Progenitor cell of endocrine pancreas (in vitro differentiated cells): ENCODE measurements at regions not wholly inside any gene's neighbourhood (a gene's known extent, or its start where the extent isn't known, plus 50 kb on each side); places are given as distances from the start of the nearest gene placed in this dataset.

Source experiments
- DNase-seq: peaks from one replicate; pipeline ENCODE4 v3.0.0; 2021; ENCODE audit warnings: low spot score; ENCODE audit not compliant: unreplicated experiment
- H3K27ac Mint-ChIP-seq: 2 replicates; pipeline ENCODE4 v1.8.0; 2021; ENCODE audit warnings: mild to moderate bottlenecking, moderate library complexity, mixed read lengths
- H3K27me3 Mint-ChIP-seq: 2 replicates; pipeline ENCODE4 v1.8.0; 2021; ENCODE audit warnings: mixed read lengths
- H3K36me3 Mint-ChIP-seq: 2 replicates; pipeline ENCODE4 v1.8.0; 2022; ENCODE audit warnings: mixed read lengths; ENCODE audit not compliant: insufficient read depth
- H3K4me1 Mint-ChIP-seq: 2 replicates; pipeline ENCODE4 v1.8.0; 2021; ENCODE audit warnings: low read depth, mixed read lengths
- H3K4me3 Mint-ChIP-seq: 2 replicates; pipeline ENCODE4 v1.8.0; 2021; ENCODE audit warnings: low read depth, mild to moderate bottlenecking, moderate library complexity, mixed read lengths
- H3K9me3 Mint-ChIP-seq: 2 replicates; pipeline ENCODE4 v1.8.0; 2021; ENCODE audit warnings: low read depth, mixed read lengths
- TF ChIP-seq, protein P1 (sequence below): fragments of 200-600 bp; sonication (generic); IDR thresholded peaks from one replicate; pipeline ENCODE4 v1.5.0; 2021; ENCODE audit warnings: antibody characterized with exemption, mild to moderate bottlenecking; ENCODE audit not compliant: unreplicated experiment

DNA sequence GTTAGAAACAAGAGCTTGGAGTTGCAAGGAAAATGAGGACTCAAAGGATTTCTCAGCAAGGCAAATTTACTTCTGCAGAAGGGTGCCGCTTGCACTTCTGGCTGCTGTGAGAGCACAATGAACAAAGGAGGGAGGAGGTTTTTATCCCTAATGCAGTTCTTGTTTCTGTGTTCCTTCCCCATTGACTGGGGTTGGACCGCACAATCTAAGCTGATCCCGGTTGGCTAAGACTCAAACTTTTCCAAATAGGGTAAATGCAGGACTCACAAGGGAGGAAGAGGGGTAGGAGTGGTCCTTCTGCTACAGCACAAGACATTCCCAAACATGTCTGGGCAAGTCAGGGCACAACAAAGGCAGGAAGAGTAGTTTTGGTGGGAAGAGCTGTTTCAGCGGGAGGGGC, 249.6 kb upstream of the MOCS1 start:
- Mint-ChIP-seq H3K27me3 (no peaks in the 10 kb centered on the region), H3K9me3 (peaks cover 35% of the 10 kb centered on the region), H3K36me3 (peaks cover 8% of the 10 kb centered on the region), H3K27ac (no peak overlapping the region), H3K4me3 (no peak overlapping the region), H3K4me1 (no peaks in the 10 kb centered on the region)
- DNase-seq, result no peak
- TF ChIP-seq, protein P1, sequence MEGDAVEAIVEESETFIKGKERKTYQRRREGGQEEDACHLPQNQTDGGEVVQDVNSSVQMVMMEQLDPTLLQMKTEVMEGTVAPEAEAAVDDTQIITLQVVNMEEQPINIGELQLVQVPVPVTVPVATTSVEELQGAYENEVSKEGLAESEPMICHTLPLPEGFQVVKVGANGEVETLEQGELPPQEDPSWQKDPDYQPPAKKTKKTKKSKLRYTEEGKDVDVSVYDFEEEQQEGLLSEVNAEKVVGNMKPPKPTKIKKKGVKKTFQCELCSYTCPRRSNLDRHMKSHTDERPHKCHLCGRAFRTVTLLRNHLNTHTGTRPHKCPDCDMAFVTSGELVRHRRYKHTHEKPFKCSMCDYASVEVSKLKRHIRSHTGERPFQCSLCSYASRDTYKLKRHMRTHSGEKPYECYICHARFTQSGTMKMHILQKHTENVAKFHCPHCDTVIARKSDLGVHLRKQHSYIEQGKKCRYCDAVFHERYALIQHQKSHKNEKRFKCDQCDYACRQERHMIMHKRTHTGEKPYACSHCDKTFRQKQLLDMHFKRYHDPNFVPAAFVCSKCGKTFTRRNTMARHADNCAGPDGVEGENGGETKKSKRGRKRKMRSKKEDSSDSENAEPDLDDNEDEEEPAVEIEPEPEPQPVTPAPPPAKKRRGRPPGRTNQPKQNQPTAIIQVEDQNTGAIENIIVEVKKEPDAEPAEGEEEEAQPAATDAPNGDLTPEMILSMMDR, result no peak

DNA sequence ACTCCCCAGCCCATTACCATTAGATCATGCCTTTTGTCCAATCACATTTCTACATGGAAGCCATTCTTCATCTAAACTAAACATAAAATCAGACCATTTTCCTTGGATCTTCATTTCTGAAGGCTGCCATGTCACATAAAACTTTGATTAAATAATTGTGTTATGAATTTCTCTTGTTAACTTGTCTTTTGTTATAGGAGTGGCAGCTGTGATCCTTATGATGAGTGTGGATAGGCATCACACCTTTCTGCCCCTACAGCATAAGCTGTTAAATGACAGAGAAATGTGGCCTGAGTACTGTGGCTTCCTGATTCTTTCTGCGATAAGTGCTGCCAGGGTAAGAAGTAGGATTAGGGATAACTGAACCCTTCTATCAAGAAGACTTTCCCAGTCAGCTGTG, 247.1 kb upstream of the MOCS1 start:
- TF ChIP-seq, protein P1, result no peak
- DNase-seq, result no peak
- Mint-ChIP-seq H3K9me3 (peaks cover 30% of the 10 kb centered on the region), H3K4me3 (no peak overlapping the region), H3K4me1 (no peaks in the 10 kb centered on the region), H3K36me3 (peaks cover 8% of the 10 kb centered on the region), H3K27me3 (peaks cover 6% of the 10 kb centered on the region), H3K27ac (no peak overlapping the region)

DNA sequence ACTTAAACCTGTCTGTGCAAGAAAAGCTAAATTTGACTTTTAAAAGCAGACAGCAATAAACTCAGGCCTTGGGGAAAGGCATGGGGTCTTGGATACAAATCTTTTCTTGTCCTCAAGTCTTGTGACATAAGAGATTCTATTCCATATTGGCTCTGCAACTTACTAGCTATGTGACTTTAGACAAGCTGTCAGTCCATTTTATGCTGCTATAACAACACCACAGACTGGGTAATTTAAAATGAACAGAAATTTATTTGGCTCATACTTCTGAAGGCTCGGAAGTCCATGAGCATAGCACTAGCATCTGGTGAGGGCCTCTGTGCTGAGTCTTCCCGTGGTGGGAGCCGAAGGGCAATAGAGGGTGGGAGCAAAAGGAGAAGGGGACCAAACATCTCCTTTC, 246.0 kb upstream of the MOCS1 start:
- H3K4me3 Mint-ChIP-seq, result no peak overlapping the region
- H3K27me3 Mint-ChIP-seq, result peaks cover 9% of the 10 kb centered on the region
- TF ChIP-seq, protein P1, result no peak
- no peak overlapping the region for H3K27ac Mint-ChIP-seq
- DNase-seq, result no peak
- no peaks in the 10 kb centered on the region for H3K4me1 Mint-ChIP-seq
- peaks cover 8% of the 10 kb centered on the region for H3K36me3 Mint-ChIP-seq
- peaks cover 24% of the 10 kb centered on the region for H3K9me3 Mint-ChIP-seq

DNA sequence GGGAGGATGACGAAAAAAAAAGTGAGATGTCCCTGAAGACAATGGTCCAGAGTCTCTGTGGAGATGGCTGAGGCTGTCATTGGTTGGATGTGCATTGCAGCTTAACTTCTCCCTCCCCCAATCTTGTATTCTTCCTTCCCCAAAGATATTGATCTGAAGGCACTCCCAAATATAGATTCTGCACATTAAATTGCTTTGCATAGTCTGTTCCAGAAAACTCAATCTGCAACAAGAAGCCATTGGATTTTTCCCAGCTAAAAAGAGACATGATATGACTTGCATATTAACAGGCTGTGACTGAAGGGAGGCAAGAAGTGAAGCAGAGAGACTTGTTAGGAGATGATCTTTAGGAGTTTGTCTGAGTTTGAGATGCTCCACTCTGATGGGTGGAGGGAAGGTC, 245.2 kb upstream of the MOCS1 start:
- TF ChIP-seq, protein P1, result no peak

DNA sequence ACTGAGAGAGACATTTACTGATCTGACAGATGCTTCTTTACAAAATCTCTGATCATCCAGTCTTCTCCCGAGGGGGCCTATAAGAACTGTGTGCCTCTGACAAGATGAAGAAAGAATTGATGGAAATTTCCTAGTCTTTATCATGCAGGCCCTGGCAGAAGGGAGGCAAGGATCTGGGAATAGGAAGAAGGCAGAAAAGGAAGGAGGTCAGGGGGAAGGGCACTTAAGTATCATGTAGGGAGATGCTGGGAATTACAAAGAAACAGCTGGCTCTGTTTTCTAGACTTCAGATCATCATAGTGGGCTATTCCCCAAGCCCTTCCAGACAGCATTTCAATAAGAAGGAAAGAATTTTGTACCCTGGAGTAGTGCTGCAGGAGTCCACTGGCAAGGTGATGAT, 243.3 kb upstream of the MOCS1 start:
- H3K27ac Mint-ChIP-seq, result no peak overlapping the region
- peaks cover 9% of the 10 kb centered on the region for H3K27me3 Mint-ChIP-seq
- TF ChIP-seq, protein P1, result no peak
- H3K4me3 Mint-ChIP-seq, result no peak overlapping the region
- no peak for DNase-seq
- H3K36me3 Mint-ChIP-seq, result peaks cover 2% of the 10 kb centered on the region
- no peaks in the 10 kb centered on the region for H3K4me1 Mint-ChIP-seq
- peaks cover 3% of the 10 kb centered on the region for H3K9me3 Mint-ChIP-seq

More for the DNA sequence above, 245.2 kb upstream of the MOCS1 start:
- Mint-ChIP-seq H3K36me3 (peaks cover 8% of the 10 kb centered on the region), H3K27ac (no peak overlapping the region), H3K4me3 (no peak overlapping the region), H3K9me3 (peaks cover 20% of the 10 kb centered on the region), H3K27me3 (peaks cover 9% of the 10 kb centered on the region), H3K4me1 (no peaks in the 10 kb centered on the region)
- no peak for DNase-seq

DNA sequence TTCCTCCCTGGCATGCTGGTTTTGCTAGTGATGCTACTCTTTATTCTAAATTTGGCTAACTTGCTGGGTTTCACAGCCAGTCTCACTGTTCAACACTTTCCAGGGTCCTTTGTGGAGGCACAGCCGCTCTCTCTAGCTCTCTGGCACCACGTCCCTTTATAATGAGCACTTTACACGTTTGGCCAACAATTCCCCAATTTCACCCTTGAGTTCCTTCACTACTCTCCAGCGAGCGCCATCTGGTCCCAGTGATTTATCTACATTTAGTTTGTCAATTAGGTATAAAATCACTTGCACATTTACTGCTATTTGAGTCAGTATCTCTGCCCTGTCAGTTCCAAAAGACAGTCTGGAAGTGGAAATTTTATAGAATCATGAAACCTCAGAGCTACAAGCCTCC, 241.9 kb upstream of the MOCS1 start:
- no peaks in the 10 kb centered on the region for H3K9me3 Mint-ChIP-seq
- TF ChIP-seq, protein P1, result no peak
- no peaks in the 10 kb centered on the region for H3K36me3 Mint-ChIP-seq
- H3K4me1 Mint-ChIP-seq, result no peaks in the 10 kb centered on the region
- H3K27me3 Mint-ChIP-seq, result peaks cover 9% of the 10 kb centered on the region
- H3K27ac Mint-ChIP-seq, result no peak overlapping the region
- no peak for DNase-seq
- no peak overlapping the region for H3K4me3 Mint-ChIP-seq
